GM21528 (cell line): ENCODE measurements at regions not wholly inside any gene's neighbourhood (a gene's known extent, or its start where the extent isn't known, plus 50 kb on each side); places are given as distances from the start of the nearest gene placed in this dataset.
"Not testable (repeated sequence)": the region's sequence is repeated elsewhere in the genome, so short reads cannot be mapped to it uniquely, and the experiment has no call there.

ENCODE experiments used
- ATAC-seq: cut with Tn5 transposase; IDR thresholded peaks from one replicate; pipeline ENCODE4 v1.9.1; 2021; ENCODE audit warnings: mild to moderate bottlenecking, moderate library complexity; ENCODE audit not compliant: unreplicated experiment, low FRiP score

DNA sequence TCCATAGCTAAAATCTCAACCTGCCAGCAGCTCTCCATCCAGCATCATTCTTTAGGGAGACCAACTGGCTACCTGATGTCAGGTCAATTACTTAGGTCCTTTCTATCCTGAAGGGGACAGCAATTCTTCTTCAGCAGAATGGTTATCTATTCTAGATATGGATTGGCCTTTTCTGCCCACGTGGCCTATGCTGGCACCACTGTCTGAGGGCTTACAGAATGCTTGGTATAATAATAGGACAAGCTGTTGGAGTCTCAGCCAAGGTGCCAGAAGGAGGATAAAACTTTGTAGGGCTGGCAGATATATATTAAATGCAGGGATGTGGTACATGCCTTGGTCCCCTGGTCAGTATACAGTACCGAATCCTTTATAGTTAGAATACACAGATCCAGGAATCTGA, 89.8 kb upstream of the C1GALT1C1 start:
- ATAC-seq, result no peak

DNA sequence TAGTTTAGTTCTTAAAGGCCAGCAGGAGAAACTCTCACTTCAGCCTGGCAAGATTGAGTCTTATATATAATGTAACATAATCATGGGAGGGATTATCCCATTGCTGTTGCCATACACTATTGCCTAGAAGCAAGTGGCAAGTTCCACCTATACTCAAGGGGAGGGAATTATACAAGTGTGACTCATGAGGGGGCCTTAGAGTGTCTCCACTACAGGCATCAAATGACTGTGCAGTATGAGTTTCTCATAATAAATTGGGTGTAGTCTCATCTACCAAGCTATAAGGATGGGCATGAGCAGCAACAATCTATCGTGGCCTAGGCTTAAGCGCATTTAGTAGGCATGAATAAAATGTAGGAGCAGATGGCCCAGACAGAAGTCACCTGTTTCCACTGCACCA, 89.1 kb upstream of the C1GALT1C1 start:
- no peak for ATAC-seq

DNA sequence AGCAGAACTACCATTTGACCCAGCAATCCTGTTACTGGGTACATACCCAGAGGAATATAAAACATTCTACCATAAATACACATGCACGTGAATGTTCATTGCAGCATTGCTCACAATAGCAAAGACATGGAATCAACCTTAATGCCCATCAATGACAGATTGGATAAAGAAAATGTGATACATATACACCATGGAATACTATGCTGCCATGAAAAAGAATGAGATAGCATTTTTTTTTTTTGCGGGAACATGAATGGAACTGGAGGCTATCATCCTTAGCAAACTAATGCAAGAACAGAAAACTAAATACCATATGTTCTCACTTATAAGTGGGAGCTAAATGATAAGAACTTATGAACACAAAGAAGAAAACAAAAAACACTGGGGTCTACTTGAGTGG, 72.5 kb upstream of the C1GALT1C1 start:
- not testable (repeated sequence) for ATAC-seq

GRCh38 chrX:120697053-120697452, 67.2 kb upstream of the C1GALT1C1 start:
- ATAC-seq, result peak; percentile 82

DNA sequence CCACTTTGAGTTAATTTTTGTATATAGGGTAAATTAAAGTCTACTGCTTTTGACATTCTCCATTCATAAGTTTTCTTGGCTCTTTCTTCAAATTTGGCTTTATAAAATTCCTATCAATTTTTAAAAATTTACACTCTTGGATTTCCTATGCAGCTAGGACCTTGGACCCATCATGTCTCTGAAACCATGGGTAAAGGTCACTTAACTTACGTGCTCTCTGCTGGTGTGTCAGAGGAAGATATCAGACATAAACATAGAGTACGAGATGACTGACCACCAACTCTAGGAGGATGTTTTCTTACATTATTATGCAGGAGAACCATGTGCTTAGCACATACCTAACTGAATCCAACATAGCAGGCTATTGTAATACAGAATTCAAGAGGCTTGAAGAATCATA, 62.5 kb upstream of the C1GALT1C1 start:
- no peak for ATAC-seq

- ATAC-seq, result no peak
These were observed 61.1 kb upstream of the C1GALT1C1 start for GRCh38 chrX:120690941-120691340.

- no peak for ATAC-seq
These were observed 60.5 kb upstream of the C1GALT1C1 start for GRCh38 chrX:120690344-120690743.

GRCh38 chrX:120680090-120680489, 50.2 kb upstream of the C1GALT1C1 start:
- no peak for ATAC-seq
